Ishikawa (cell line): ENCODE measurements at regions not wholly inside any gene's neighbourhood (a gene's known extent, or its start where the extent isn't known, plus 50 kb on each side); places are given as distances from the start of the nearest gene placed in this dataset.

Source experiments
- CEBPB ChIP-seq: IDR thresholded peaks from 2 replicates; pipeline ENCODE4 v1.6.1; 2012
- CREB1 ChIP-seq: IDR thresholded peaks from 2 replicates; pipeline ENCODE4 v1.6.1; 2012; ENCODE audit warnings: low read depth
- EGR1 ChIP-seq: IDR thresholded peaks from 2 replicates; pipeline ENCODE4 v1.6.1; 2012
- EP300 ChIP-seq: IDR thresholded peaks from 2 replicates; pipeline ENCODE4 v1.6.1; 2012; ENCODE audit warnings: borderline replicate concordance
- FOXM1 ChIP-seq: IDR thresholded peaks from 2 replicates; pipeline ENCODE4 v1.6.1; 2012; ENCODE audit warnings: low read depth, borderline replicate concordance
- MAX ChIP-seq: IDR thresholded peaks from 2 replicates; pipeline ENCODE4 v1.6.1; 2012
- NFIC ChIP-seq: IDR thresholded peaks from 2 replicates; pipeline ENCODE4 v1.6.1; 2012
- RAD21 ChIP-seq: IDR thresholded peaks from 2 replicates; pipeline ENCODE4 v1.6.1; 2012; ENCODE audit warnings: low read depth
- REST ChIP-seq: IDR thresholded peaks from 2 replicates; pipeline ENCODE4 v1.6.1; 2012; ENCODE audit warnings: low read depth, mild to moderate bottlenecking
- TAF1 ChIP-seq: IDR thresholded peaks from 2 replicates; pipeline ENCODE4 v1.6.1; 2012; ENCODE audit warnings: low read depth, mild to moderate bottlenecking
- TCF12 ChIP-seq: IDR thresholded peaks from 2 replicates; pipeline ENCODE4 v1.6.1; 2012; ENCODE audit warnings: low read depth
- TEAD4 ChIP-seq: IDR thresholded peaks from 2 replicates; pipeline ENCODE4 v1.6.1; 2012
- USF1 ChIP-seq: IDR thresholded peaks from 2 replicates; pipeline ENCODE4 v1.6.1; 2012
- YY1 ChIP-seq: IDR thresholded peaks from 2 replicates; pipeline ENCODE4 v1.6.1; 2012; ENCODE audit warnings: low read depth
- ZBTB7A ChIP-seq: IDR thresholded peaks from 2 replicates; pipeline ENCODE4 v1.6.1; 2012; ENCODE audit warnings: low read depth

GRCh38 chr10:59575269-59575668 is 134.4 kb downstream of the SLC16A9 start:
- TF ChIP-seq FOXM1 (no peak), REST (no peak), ZBTB7A (no peak), MAX (no peak), TEAD4 (no peak), TAF1 (no peak)

GRCh38 chr10:59563531-59563930 is 146.1 kb downstream of the SLC16A9 start:
- TF ChIP-seq REST (no peak), CEBPB (no peak), CREB1 (no peak), EGR1 (no peak), ZBTB7A (no peak), TCF12 (no peak), EP300 (no peak), RAD21 (no peak), USF1 (no peak), YY1 (no peak), MAX (no peak), TAF1 (no peak), FOXM1 (no peak), NFIC (no peak), TEAD4 (no peak)

- no peak for TF ChIP-seq EGR1
- TF ChIP-seq TEAD4 = no peak
These were observed 147.5 kb downstream of the SLC16A9 start for GRCh38 chr10:59562126-59562525.

- TF ChIP-seq YY1 = no peak
- TF ChIP-seq TEAD4 = no peak
- TF ChIP-seq TAF1 = no peak
- TF ChIP-seq CEBPB = no peak
- TF ChIP-seq EP300 = no peak
- no peak for TF ChIP-seq USF1
- no peak for TF ChIP-seq EGR1
These were observed 148.1 kb downstream of the SLC16A9 start for GRCh38 chr10:59561477-59562121.

GRCh38 chr10:59560990-59561389 is 148.7 kb downstream of the SLC16A9 start:
- TF ChIP-seq EGR1 = no peak
- no peak for TF ChIP-seq MAX
- TF ChIP-seq CREB1 = no peak
- no peak for TF ChIP-seq TAF1
- no peak for TF ChIP-seq REST
- TF ChIP-seq CEBPB = no peak
- TF ChIP-seq FOXM1 = no peak
- no peak for TF ChIP-seq ZBTB7A
- no peak for TF ChIP-seq EP300
- TF ChIP-seq RAD21 = no peak
- no peak for TF ChIP-seq YY1
- TF ChIP-seq TEAD4 = no peak
- no peak for TF ChIP-seq NFIC
- TF ChIP-seq TCF12 = no peak
- TF ChIP-seq USF1 = no peak
